GM12875 (cell line): ENCODE measurements at regions not wholly inside any gene's neighbourhood (a gene's known extent, or its start where the extent isn't known, plus 50 kb on each side); places are given as distances from the start of the nearest gene placed in this dataset.

ENCODE experiments used
- H3K4me3 ChIP-seq: one replicate; pipeline ENCODE4 v1.5.1; 2011; ENCODE audit warnings: low read depth, low read length, control low read depth
- CTCF ChIP-seq: IDR thresholded peaks from 2 replicates; pipeline ENCODE4 v1.5.1; 2011; ENCODE audit warnings: low read depth, mild to moderate bottlenecking, control low read depth, inconsistent platforms, low read length, moderate library complexity, borderline replicate concordance; ENCODE audit not compliant: insufficient read depth

- H3K4me3 ChIP-seq = no peak overlapping the region
- no peak for TF ChIP-seq CTCF
Observed at GRCh38 chr3:4139462-4140140, 163.6 kb upstream of the SETMAR start.

GRCh38 chr3:4140921-4141320, 162.2 kb upstream of the SETMAR start:
- no peak for TF ChIP-seq CTCF

GRCh38 chr3:4147556-4148118, 155.5 kb upstream of the SETMAR start:
- no peak for TF ChIP-seq CTCF
- no peak overlapping the region for H3K4me3 ChIP-seq

More at GRCh38 chr3:4140921-4141320, 162.2 kb upstream of the SETMAR start:
- no peak overlapping the region for H3K4me3 ChIP-seq

GRCh38 chr3:4149296-4149695, 153.9 kb upstream of the SETMAR start:
- no peak overlapping the region for H3K4me3 ChIP-seq
- TF ChIP-seq CTCF = no peak

- TF ChIP-seq CTCF = no peak
Observed at GRCh38 chr3:4150816-4151215, 152.4 kb upstream of the SETMAR start.

GRCh38 chr3:4151859-4152258, 151.3 kb upstream of the SETMAR start:
- no peak overlapping the region for H3K4me3 ChIP-seq
- TF ChIP-seq CTCF = no peak

More at GRCh38 chr3:4150816-4151215, 152.4 kb upstream of the SETMAR start:
- H3K4me3 ChIP-seq = no peak overlapping the region

GRCh38 chr3:4153771-4154170, 149.4 kb upstream of the SETMAR start:
- H3K4me3 ChIP-seq = no peak overlapping the region
- no peak for TF ChIP-seq CTCF
